ENCODE measurements at regions not wholly inside any gene's neighbourhood (a gene's known extent, or its start where the extent isn't known, plus 50 kb on each side); places are given as distances from the start of the nearest gene placed in this dataset.

DNA sequence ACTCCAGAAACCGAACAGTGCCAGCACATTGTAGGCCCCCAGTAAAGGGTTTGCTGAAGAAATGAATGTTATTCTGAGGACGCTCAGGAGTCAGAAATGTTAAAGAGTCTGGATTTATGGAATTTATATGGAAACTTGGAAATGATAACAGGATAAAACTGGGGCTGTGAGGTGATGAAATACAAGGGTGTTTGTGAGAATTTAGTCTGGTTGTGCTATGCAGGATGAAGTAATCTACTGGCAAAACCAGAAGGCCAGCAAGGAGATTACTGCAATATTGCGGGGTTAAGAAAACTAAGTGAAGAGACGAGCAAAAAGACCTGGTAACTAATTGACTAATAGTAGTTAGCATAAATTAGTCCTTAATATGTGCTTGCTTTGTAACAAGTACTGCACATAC, 467.8 kb downstream of the ZEB2 start:
- TF ChIP-seq POLR2A (IDR thresholded peaks at IDR 0.05) (no peak), CTCF (IDR thresholded peaks at IDR 0.05) (no peak)
